RPMI7951 (cell line): ENCODE measurements at regions not wholly inside any gene's neighbourhood (a gene's known extent, or its start where the extent isn't known, plus 50 kb on each side); places are given as distances from the start of the nearest gene placed in this dataset.
"Not testable (repeated sequence)": the region's sequence is repeated elsewhere in the genome, so short reads cannot be mapped to it uniquely, and the experiment has no call there.

Experiments used
- DNase-seq: peaks from one replicate; pipeline ENCODE4 v3.0.0-alpha.2; 2012; ENCODE audit warnings: low read depth

DNA sequence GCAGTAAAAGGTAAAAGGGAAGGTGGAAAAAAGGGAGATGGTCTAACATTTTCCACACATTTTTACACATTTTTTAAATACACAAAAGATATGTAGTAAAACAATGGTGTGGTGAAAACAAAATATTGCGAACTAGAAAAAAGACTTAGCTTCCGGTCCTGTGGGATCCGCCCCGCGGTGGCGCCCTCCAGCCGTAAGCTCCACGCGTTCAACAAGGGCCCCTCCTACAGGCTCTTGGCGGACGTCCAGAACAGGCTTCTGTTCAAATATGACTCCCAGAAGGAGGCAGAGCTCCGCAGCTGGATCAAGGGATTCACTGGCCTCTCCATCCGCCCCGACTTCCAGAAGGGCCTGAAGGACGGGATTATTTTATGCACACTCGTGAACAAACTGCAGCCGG, 134.1 kb upstream of the TEKT4 start:
- peak; percentile 23 for DNase-seq

DNA sequence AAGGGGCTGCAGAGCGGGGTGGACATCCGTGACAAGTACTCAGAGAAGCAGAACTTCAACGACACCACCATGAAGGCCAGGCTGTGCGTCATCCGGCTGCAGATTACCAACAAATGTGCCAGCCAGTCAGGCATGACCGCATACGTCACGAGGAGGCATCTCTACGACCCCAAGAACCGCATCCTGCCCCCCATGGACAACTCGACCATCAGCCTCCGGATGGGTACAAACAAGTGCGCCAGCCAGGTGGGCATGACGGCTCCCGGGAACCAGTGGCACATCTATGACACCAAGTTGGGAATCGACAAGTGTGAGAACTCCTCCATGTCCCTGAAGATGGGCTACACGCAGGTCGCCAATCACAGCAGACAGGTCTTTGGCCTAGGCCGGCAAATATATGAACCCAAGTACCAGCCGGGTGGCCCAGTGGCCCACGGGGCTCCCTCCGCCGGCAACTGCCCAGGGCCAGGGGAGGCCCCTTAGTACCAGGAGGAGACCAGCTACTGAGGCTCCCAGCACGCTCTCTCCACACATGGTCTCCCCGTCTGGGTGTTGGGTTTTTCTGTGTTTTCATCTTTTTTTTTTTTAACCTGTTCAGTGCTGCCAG, 133.4 kb upstream of the TEKT4 start:
- DNase-seq = not testable (repeated sequence)

DNA sequence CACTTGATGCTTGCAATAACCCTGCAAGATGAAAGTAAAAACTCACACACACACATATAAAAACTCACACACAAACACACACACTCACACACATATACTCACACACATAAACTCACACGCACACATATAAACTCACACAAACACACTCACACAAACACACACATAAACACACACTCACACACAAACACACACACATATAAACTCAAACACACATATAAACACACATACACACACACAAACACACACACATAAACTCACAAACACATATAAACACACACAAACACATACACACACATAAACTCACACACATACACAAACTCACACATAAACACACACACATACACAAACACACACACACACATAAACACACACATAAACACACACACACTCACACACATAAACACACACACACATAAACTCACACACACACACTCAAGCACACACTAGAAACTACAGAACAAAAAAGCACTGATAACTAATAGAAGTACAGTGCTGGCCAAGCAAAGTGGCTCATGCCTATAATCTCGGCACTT, 117.7 kb upstream of the TEKT4 start:
- no peak for DNase-seq

DNA sequence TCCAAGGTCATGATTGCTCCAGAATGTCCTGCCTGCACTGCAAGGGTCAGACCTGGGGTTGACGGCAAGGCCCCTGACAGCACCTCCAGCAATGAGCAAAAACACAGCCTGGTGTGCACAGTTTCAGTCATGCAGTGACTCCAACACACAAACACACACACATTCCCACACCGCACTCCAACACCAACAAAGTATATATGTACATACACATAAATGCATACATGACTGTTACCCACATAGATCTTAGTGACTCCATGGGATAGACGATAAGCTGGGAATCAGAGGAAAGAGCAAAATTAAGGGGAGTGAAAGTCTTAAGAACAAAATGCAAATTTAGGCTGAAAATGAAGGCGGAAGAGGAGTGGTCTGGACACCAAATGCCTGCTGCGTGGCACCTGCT, 112.7 kb upstream of the TEKT4 start:
- DNase-seq = no peak

DNA sequence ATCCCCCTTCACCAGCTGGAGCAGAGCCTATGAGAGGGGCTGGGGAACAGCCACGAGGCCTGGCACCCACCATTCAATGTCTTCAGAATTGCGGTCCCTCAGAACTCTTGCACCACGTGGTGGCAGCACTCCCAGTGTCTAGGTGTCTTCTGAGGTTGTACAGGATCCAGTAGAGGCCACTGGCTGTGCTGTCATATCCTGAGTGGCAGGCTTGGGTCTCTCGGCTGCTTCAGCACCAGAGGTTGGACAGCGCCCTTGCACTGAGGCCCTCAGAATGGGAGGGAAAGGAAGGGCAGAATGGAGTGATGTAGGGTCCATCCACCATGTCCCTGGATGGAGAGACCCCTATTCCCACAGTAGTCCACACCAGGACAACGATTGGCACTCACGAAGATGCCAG, 112.0 kb upstream of the TEKT4 start:
- DNase-seq = peak; percentile 15

DNA sequence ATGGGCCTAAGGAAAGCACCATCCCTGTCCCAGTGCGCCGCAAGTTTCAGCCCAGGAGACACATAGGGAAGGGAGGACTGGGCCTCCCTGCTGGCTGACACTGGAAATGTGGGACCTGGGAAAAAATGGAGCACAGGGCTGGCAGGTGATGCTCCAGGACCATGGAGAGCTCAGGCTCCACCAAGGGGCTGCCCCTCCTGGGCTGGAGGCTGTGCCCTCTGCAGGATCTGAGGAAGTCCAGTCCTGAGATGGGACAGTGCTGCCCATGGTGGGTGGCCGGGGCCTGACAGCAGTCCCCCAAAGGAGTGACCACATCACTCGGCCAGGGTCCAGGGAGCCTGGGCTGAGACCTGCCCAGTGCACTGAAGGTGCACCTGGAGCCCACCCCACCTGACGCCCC, 108.6 kb upstream of the TEKT4 start:
- DNase-seq = no peak

DNA sequence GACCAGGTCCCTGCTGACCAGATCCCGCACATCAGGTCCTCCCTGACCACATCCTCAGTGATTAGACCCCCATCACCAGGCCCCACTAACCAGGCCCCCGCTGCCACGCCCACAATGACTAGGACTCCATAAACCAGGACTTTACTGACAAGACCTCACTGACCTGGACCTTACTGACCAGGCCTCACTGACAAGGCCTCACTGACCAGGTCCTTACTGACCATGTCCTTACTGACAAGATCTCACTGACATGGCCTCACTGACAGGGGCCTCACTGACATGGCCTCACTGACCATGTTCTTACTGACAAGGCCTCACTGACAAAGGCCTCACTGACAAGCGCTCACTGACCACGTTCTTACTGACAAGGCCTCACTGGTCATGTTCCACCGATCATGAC, 107.9 kb upstream of the TEKT4 start:
- DNase-seq = no peak

DNA sequence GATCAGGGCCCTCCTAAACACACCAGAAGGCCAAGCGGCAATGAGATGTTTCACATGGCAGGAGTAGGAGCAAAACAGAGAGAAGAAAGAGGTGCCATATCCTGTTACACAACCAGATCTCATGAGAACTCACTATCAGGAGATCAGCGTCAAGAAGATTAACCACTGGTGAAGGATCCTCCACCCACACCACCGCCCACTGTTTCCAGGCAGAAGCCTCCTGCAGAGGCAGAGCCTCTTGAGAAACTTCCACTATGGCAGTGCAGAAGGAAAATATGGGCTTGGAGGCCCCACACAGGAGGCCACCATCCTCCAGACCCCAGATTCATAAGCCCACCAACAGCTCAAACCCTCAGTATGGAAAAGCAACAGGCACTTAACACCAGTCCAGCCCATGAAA, 106.9 kb upstream of the TEKT4 start:
- DNase-seq = not testable (repeated sequence)

DNA sequence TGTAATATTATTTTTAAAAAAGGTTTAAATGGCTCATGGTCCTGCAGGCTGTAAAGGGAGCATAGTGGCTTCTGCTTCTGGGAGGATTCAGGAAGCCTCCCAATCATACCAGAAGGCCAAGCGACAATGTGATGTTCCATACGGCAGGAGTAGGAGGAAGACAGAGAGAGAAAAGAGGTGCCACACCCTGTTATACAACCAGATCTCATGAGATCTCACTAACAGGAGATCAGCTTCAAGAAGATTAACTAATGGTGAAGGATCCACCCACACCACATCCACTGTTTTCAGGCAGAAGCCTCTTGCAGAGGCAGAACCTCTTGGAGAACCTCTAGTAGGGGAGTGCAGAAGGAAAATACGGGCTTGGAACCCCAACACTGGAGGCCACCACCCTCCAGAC, 103.9 kb upstream of the TEKT4 start:
- no peak for DNase-seq

DNA sequence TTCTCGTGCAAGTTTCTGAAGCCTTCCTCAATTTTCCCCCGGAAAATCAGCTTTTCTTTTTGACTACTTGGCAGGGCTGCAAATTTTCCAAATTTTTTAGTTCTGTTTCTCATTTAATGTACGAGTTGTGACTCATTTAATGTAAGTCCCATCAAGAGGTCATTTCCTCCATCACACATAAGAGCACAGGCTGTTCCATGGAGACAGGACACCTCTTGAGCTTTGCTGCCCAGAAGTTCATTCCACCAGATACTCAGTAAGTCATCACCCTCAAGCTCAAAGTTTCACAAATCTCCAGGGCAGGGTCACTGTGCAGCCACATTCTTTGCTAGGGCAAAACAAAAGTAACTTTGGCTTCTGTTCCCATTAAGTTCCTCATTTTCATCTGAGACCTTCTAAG, 101.5 kb upstream of the TEKT4 start:
- DNase-seq = no peak

DNA sequence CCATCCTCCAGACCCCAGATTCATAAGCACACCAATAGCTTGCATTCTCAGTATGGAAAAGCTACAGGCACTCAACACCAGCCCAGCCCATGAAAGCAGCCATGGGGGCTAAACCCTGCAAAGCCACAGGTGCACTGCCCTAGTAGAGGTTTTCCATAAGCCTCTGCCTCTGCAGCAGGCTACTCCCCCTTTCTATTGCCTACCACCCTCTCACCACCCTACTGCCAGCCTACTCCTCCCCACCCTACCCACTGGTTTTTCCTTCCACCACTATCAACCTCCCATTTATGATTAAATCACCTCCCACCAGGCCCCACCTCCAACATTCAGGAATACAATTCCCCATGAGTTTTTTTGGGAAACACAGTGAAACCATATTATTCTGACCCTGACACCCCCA, 96.4 kb upstream of the TEKT4 start:
- no peak for DNase-seq

DNA sequence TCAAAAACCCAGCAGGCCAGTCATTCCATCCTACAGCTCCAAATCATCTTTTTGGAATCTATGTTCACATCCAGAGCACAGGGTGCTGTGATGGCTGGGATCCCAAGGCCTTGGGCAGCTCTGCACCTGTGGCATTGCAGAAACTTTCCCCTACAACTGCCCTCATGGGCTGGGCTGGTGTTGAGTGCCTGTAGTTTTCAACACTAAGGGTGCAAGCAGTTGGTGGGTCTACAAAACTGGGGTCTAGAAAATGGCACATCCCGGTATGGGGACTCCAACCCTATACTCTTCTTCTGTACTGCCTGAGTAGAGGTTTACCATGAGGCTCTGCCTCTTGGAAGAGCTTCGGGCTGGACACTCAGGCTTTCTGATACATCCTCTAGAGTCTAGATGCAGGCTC, 95.2 kb upstream of the TEKT4 start:
- DNase-seq = no peak

DNA sequence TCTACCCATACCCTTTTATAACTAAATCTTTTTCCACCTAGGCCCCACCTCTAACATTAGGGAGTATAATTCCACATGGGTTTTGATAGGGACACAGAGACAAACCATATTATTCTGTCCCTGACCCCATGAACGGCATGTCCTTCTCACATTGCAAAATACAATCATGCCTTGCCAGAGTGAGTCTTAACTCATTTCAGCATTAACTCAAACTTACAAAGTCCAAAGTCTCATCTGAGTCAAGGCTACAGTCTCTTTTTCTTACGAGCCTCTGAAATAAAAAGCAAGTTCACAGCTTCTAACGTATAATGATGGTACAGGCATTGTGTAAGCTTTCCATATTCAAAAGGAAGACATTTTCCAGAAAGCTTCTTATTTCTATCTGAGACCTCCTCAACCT, 86.1 kb upstream of the TEKT4 start:
- not testable (repeated sequence) for DNase-seq

DNA sequence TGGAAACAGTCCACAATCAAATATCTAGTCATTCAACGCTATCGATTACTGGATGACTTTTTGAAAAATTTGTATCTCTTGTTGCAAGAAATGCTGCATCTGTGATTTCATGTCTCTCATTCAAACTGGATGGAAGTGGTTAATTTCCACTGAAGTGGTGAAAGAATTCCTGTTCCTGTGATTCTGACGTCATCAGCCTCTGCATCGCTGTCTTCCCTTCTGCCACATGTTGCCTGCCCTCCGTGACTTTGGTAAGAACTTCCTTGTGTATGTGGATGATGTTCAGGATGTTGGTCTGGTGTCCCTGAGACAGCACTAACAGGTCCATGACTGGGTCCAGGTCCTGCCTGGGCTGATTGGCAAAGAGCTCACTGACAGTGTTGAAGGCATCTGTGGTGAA, 84.8 kb upstream of the TEKT4 start:
- DNase-seq = not testable (repeated sequence)

DNA sequence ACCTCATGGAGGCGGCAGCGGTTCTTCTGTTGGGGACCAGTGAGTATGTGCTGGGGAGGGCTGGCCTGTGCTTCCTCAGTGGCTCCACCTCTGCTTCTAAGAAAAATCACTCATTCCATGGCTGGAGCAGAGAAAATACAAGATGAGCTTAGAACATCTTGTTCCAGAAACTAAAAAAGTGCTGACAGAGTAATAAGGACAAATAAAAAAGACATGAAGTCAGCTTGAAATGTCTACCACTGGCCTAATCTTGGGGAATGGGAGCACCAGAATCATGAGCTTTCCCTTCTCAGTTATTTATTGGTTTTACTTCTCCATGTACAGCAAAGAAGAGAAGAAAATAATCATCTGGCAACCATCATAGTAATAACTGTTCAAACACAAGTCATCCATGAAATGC, 81.1 kb upstream of the TEKT4 start:
- not testable (repeated sequence) for DNase-seq

DNA sequence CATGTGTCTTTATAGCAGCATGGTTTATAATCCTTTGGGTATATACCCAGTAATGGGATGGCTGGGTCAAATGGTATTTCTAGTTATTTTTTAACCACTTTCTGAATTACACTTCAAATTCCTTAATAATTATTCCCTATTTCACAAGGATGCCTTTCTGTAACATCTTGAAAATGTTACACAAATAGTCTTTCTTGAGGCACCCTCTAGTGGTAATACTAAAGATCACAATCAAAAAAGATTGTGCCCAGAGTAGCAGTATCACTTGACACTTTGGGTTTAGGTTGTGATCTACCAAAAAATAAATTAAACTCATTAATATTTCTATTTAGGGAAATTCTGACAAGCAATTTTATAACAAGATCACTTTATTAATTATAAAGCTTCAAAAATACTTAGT, 74.0 kb upstream of the TEKT4 start:
- DNase-seq = peak; percentile 15
